ENCODE measurements at regions not wholly inside any gene's neighbourhood (a gene's known extent, or its start where the extent isn't known, plus 50 kb on each side); places are given as distances from the start of the nearest gene placed in this dataset.

- TF ChIP-seq CTCF (IDR thresholded peaks at IDR 0.05) = no peak
- no peak overlapping the region for H3K27ac ChIP-seq
- intact Hi-C loops (cut with DNase I) = no loop called here
- no peaks in the 10 kb centered on the region for H3K9me3 ChIP-seq
- H3K36me3 ChIP-seq = no peaks in the 10 kb centered on the region
- DNase-seq (no peak), ATAC-seq (no peak)
- H3K4me1 ChIP-seq = no peaks in the 10 kb centered on the region
- H3K27me3 ChIP-seq (ENCODE audit: low read depth) = no peaks in the 10 kb centered on the region
- H3K4me3 ChIP-seq = no peak overlapping the region
Measured at GRCh38 chr2:51595836-51596235, 563.9 kb upstream of the NRXN1 start.

GRCh38 chr2:51581636-51582267 lies 549.8 kb upstream of the NRXN1 start:
- intact Hi-C loops (cut with DNase I) = no loop called here
- Histone ChIP-seq H3K9me3 (no peaks in the 10 kb centered on the region), H3K27me3 (ENCODE audit: low read depth) (no peaks in the 10 kb centered on the region), H3K27ac (no peak overlapping the region), H3K36me3 (no peaks in the 10 kb centered on the region), H3K4me1 (no peaks in the 10 kb centered on the region), H3K4me3 (no peak overlapping the region)
- no peak for DNase-seq
- peak in 1 of 2 donors; percentile 27 for ATAC-seq
- no peak for TF ChIP-seq CTCF (IDR thresholded peaks at IDR 0.05)

GRCh38 chr2:51579412-51579811 lies 547.5 kb upstream of the NRXN1 start:
- Histone ChIP-seq H3K27ac (no peak overlapping the region), H3K4me1 (no peaks in the 10 kb centered on the region), H3K27me3 (ENCODE audit: low read depth) (no peaks in the 10 kb centered on the region), H3K4me3 (no peak overlapping the region), H3K36me3 (no peaks in the 10 kb centered on the region), H3K9me3 (no peaks in the 10 kb centered on the region)
- DNase-seq (no peak), ATAC-seq (no peak)
- intact Hi-C loops (cut with DNase I) = no loop called here
- no peak for TF ChIP-seq CTCF (IDR thresholded peaks at IDR 0.05)

- DNase-seq = no peak
- no peak overlapping the region for H3K4me3 ChIP-seq
- H3K4me1 ChIP-seq = no peaks in the 10 kb centered on the region
- no peaks in the 10 kb centered on the region for H3K27me3 ChIP-seq (ENCODE audit: low read depth)
- no peaks in the 10 kb centered on the region for H3K36me3 ChIP-seq
- no peak for ATAC-seq
- TF ChIP-seq CTCF (IDR thresholded peaks at IDR 0.05) = no peak
- intact Hi-C loops (cut with DNase I) = no loop called here
- H3K9me3 ChIP-seq = no peaks in the 10 kb centered on the region
- no peak overlapping the region for H3K27ac ChIP-seq
Measured at GRCh38 chr2:51575181-51575580, 543.2 kb upstream of the NRXN1 start.

GRCh38 chr2:51559026-51559425 lies 527.1 kb upstream of the NRXN1 start:
- no peak for DNase-seq
- H3K27me3 ChIP-seq (ENCODE audit: low read depth) = no peaks in the 10 kb centered on the region
- intact Hi-C loops (cut with DNase I) = no loop called here
- H3K4me3 ChIP-seq = no peak overlapping the region
- H3K36me3 ChIP-seq = no peaks in the 10 kb centered on the region
- ATAC-seq = no peak
- TF ChIP-seq CTCF (IDR thresholded peaks at IDR 0.05) = no peak
- H3K9me3 ChIP-seq = no peaks in the 10 kb centered on the region
- H3K4me1 ChIP-seq = no peaks in the 10 kb centered on the region
- no peak overlapping the region for H3K27ac ChIP-seq
